ENCODE measurements at regions not wholly inside any gene's neighbourhood (a gene's known extent, or its start where the extent isn't known, plus 50 kb on each side); places are given as distances from the start of the nearest gene placed in this dataset.

DNA sequence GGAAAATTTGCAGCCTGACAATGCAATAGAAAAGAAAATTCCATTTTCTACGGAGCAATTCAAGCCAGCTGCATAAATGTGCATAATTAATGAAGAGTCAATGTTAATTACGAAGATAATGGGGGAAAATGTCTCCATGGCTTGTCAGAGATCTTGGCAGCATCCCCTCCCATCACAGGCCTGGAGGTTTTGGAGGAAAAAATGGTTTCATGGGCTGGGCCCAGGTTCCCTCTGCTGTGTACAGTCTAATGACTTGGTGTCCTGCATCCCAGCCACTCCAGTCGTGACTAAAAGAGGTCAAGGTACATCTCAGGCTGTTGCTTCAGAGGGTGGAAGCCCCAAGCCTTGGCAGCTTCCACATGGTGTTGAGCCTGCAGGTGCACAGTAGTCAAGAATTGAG lies 779.7 kb downstream of the DCDC2C start:
- DNase-seq (ENCODE audit: low spot score): no peak

DNA sequence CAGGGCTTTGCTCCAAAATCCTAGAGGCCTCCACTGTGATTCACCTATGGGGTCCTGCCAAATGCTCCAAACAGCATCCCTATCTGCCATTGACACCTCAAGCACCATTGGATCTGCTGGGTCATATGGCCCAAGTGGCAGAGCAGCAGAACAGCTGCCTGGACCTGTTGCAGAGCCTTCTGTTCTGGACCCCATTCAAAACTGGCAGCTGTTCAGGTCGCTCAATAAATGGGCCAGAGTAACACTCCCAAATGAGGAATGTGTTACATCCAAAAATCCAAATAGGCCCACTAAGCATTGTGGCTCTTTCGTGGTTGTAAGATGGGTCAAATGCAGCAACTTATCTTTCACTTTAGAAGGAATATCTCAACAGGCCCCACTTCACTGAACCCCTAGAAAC lies 783.6 kb downstream of the DCDC2C start:
- no peak for DNase-seq (ENCODE audit: low spot score)

GRCh38 chr2:4499316-4500030 lies 796.1 kb downstream of the DCDC2C start:
- no peak for DNase-seq (ENCODE audit: low spot score)

GRCh38 chr2:4501525-4501924 lies 798.1 kb downstream of the DCDC2C start:
- no peak for DNase-seq (ENCODE audit: low spot score)

DNA sequence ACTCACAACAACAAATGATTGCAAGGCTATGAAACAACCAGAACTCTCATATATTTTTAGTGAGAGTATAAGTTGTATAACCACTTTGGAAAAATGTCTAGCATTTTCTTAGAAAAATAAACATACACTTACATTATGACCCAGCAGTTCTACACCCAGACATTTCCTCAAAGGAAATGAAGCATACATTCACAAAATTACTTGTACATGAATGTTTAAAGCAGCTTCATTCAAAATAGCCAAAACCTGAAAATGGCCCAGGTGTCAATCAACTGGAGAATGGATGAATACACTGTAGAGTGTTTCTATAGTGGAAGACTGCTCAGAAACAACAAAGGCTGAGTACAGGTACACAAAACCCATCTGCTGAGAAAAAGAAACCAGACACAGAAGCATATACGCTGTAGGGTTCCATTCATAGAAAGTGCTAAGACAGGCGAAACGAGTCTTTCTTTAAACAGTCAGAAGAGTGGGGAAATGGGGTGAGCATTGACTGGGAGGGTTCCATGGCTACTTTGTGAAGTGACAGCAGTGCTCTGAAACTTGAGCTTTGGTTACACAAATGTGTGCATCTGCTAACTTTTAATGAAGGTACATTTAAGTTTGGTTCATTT lies 799.0 kb downstream of the DCDC2C start:
- no peak for DNase-seq (ENCODE audit: low spot score)

DNA sequence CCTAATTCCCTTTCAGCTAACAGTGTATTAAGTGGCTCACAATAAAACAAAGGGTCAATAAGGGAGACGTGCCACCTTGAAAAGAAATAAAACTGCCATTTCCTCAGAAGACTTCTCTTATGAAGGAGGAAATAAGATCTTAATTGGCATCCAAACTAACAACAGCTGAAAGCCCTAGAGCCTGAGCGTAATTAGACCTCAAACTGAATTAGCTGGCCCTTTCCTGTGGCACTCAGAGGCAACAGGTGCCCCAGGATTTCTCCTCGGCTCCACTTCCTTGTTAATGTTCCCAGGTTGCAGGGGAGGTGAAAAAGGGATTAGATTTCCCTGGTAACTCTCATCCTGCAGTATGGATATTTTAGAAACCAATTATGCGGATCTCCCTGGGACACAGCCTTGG lies 804.3 kb downstream of the DCDC2C start:
- DNase-seq (ENCODE audit: low spot score): peak; percentile 8

- no peak for DNase-seq (ENCODE audit: low spot score)
Measured at GRCh38 chr2:4515871-4516761, 812.7 kb downstream of the DCDC2C start.

DNA sequence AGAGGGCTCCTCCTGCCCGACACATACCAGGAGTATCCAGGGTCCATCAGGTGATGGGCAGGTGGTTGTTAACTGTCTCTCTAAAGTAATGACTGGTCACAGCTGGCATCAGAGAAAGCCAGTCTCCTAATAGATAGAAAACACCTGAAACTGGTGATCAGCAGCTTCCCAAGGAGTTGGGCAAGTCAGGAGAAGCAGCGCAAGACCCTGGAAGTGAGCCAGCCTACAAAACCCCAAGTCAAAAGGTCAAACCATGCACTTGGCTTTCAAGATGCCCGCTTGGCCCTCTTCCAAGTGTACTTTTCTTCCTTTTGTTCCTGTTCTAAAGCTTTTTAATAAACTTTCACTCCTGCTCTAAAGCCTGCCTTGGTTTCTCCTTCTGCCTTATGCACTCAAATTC lies 815.2 kb downstream of the DCDC2C start:
- DNase-seq (ENCODE audit: low spot score): no peak

DNA sequence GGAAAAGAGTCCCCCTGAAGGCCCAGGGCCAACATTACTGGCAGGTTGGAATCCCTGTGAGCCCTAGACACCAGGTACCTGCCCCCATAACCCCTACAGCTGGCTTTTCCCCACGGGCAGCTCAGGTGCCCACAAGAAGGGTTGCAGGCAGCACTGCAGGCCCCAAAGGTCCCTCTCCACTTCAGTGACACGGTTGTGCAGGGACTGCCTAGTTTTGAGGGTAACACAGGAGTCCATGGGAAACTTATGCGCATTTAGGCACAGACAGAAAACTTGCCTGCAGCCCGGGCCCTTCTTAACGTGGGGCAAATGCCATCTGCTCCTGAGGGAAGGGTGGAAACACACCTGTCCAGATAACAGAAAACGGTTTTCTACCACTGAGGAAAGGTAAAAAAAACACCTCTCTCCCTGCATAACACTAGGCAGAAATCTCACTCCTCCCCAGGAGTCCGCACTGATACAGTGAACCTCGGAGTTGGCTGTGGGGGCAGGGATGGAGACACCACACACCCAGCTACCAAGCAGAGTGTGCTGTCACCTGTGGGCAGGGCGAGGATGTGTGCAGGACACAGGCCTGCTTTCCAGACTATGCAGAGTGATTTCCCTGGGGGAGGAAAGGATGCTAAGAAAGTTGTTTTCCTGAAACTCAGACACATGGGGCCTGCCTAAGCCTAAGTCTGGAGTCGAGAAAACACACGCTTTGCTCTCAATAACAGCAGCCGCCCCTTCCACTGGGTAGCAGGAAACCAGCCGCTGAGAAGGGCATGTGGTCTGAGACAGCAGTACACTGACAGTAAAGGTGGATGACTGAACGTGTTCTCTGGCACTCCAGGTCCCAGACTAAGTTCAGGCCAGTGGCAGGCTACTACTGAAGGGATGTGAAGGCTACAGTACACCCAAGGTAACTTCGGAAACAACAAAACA lies 819.4 kb downstream of the DCDC2C start:
- no peak for DNase-seq (ENCODE audit: low spot score)

DNA sequence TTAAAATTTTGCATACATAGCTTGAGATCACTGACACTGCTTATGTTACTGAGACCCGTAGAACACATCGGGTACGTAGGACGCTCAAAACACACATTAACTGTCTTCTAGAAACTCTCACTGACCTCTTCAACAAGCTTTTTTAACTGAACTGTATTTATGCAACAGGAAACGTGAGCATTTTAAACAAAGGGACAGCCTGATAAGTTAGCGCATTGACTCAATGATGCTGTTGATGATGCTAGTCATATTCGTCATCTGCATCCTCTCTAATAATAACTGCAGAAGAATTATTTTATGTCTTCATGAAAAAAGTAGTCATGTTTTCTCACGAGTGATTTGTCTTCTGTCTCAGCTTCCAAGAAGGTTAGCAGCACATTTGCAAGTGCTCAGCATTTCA lies 824.0 kb downstream of the DCDC2C start:
- DNase-seq (ENCODE audit: low spot score): no peak

DNA sequence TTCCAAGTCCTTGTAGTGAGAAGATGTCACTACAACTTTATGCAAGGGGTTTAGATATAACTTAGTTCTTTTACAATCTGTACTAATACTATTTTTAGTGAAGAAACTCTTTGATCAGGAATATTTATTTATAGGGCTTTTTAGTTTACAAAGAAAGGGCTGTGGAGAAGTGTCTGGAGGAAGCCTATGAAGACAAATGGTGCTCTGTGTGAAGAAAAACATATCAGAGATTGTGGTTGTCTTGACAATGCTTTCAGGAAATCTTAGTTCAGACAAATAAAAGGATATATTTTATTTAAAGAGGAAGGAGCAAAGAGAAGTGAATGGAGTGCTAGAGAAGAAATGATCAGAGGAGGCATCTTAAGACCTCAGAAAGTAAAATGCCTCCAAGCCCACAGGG lies 824.9 kb downstream of the DCDC2C start:
- DNase-seq (ENCODE audit: low spot score): no peak

GRCh38 chr2:4528773-4529172 lies 825.4 kb downstream of the DCDC2C start:
- DNase-seq (ENCODE audit: low spot score): no peak

DNA sequence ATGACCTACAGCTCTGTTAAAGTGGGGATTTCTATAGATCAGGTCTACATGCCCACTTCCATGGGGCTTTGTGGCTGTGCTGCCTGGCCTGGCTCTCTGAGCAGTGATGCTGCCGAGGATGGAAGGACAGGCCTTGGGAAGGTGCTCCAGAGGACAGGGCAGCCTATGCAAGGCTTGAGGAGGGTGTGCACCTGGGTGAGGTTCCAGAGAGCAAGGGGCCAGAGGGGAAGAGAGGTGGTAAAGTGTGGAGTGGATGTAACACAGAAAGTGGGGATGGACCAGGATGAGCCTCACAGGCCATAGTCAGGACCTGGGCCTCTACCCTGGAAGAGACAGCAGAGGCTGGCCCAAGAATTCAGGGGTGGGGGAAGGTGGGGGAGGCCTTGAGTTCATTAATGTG lies 826.4 kb downstream of the DCDC2C start:
- DNase-seq (ENCODE audit: low spot score): no peak

DNA sequence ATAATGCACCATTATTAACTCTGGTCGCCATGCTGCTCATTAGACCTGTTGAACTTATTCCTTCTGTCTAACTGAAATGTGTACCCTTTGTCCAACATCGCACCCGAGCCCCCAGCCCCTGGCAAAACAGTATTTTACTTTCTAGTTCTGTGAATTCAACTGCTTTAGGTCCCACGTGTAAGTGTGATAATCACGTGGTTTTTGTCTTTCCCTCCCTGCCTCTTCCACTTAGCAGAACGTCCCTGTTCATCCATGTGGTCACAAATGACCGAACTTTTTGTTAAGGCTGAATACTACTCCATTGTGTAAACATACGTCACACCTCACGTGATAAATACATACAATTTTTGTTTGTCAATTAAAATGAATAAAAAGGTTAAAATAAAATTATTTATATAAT lies 826.9 kb downstream of the DCDC2C start:
- DNase-seq (ENCODE audit: low spot score): no peak

GRCh38 chr2:4533806-4534205 lies 830.4 kb downstream of the DCDC2C start:
- no peak for DNase-seq (ENCODE audit: low spot score)

GRCh38 chr2:4539121-4539520 lies 835.7 kb downstream of the DCDC2C start:
- no peak for DNase-seq (ENCODE audit: low spot score)

GRCh38 chr2:4549666-4550210 lies 846.4 kb downstream of the DCDC2C start:
- DNase-seq (ENCODE audit: low spot score): no peak

GRCh38 chr2:4551691-4552474 lies 848.5 kb downstream of the DCDC2C start:
- no peak for DNase-seq (ENCODE audit: low spot score)

DNA sequence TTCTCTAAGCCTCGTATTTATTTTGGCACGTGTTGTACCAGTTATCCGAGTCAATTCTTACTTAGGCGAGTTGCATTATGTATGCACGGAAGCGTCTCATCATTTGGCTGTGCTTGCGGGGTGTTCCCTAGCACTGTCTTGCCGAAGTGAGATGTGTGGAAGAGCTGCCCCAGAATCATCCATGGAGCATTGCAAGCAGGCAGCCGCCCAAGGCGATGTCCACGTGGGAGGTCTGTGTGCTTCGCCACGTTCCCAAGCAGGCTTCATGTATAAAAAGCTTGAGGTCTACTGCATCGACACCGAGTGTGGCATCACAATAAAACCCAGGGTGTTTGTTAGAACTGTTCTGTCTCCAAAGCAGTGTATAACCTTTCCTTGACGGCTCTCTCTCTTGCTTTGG lies 849.9 kb downstream of the DCDC2C start:
- DNase-seq (ENCODE audit: low spot score): no peak

DNA sequence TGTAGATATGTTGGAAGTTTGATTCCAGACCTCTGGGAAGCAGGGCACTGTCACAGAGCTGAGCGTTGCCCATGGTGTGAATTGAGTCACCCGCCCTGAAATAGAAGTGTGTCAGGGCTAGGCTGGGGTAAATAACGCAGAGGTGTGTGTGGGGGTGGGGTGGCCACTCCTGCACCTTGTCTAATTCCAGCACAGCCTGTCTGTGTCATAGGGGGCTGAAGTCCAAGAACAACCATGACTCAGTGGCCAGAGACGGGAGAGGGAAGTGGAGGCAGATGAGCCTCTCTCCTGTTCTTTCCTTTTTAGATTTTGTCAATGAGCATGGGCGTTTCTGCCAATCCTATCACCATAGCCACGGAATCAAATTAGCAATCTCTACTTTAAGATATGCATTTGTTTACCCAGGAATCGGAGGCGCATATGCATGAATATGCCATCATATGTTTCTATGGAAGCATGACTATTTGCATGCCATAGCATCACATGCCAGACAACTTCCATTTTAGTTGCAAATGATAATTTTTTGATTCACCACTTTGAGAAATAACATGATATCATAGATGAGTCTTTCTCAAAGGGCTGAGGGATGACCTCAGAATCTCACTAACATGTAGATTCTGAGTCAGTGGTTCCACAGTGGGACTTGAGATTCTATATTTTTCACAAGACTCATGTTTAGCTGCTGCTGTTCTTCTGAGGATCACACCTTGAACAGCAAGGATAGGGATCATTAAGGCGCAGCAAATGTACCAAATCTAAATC lies 852.9 kb downstream of the DCDC2C start:
- DNase-seq (ENCODE audit: low spot score): no peak
